ENCODE measurements at regions not wholly inside any gene's neighbourhood (a gene's known extent, or its start where the extent isn't known, plus 50 kb on each side); places are given as distances from the start of the nearest gene placed in this dataset.

GRCh38 chr5:66367814-66368541 is 223.9 kb downstream of the SREK1 start:
- TF ChIP-seq CTCF (IDR thresholded peaks at IDR 0.05) = no peak
- TF ChIP-seq POLR2AphosphoS5 (IDR thresholded peaks at IDR 0.05) = no peak

All from suprapubic skin (tissue), 3 donors.